ENCODE measurements at regions not wholly inside any gene's neighbourhood (a gene's known extent, or its start where the extent isn't known, plus 50 kb on each side); places are given as distances from the start of the nearest gene placed in this dataset.
A peak's percentile ranks its signal among the peaks of the same experiment; 100 is the strongest.

DNA sequence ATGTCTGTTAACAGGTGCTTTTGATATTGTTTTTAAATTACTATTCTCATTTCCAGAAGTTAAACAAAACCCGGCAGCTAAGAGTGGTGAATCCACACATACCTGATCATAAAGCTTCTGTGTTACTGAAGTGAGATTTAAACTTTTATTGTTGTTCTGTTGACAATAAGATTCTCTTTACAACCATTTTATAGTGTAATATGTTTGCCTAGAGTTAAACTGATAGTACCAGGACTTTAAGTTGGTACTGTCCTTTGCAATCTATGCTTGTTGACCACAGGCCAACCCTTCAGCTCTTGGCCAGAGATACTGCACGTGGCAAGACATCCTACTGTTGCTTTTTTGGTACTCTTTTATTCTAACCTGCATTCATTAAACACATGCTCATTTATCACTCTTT, 806.2 kb downstream of the MTRR start:
- no peaks in the 10 kb centered on the region for H3K9me3 ChIP-seq (replicated peaks; ENCODE audit: control insufficient read depth, low read depth, low read length)
- H3K4me1 ChIP-seq (ENCODE audit: control insufficient read depth, insufficient read depth, low read length): no peaks in the 10 kb centered on the region
- H3K36me3 ChIP-seq (ENCODE audit: control insufficient read depth, insufficient read depth, low read length): no peaks in the 10 kb centered on the region
- no peaks in the 10 kb centered on the region for H3K27me3 ChIP-seq (ENCODE audit: control insufficient read depth, insufficient read depth, low read length)
- 60% methylated on average over 1 of the region's 2 CpGs for WGBS (ENCODE audit: insufficient coverage)
- no peak overlapping the region for H3K4me3 ChIP-seq (ENCODE audit: low read length)
- H3K27ac ChIP-seq (ENCODE audit: low read length): no peak overlapping the region
- DNase-seq: no peak

DNA sequence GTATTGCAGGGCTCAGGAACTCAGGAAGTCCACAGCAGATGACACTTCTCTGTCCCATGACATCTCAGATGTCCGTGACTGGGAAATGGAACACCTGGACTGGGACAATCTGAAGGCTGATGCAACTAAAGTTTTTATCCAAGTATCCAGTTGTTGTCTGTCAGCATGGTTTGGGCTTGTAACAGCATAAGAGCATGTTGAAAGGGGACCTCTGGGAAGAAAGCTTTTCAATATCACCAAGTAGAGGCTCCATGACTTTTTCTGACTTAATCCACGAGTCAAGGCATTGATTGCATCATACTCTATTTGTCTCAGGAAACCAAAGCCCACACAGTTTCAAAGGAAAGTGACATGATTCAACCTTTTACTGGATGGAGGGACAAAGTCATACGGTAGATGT, 807.7 kb downstream of the MTRR start:
- Histone ChIP-seq H3K9me3 (replicated peaks; ENCODE audit: control insufficient read depth, low read depth, low read length) (no peaks in the 10 kb centered on the region), H3K4me1 (ENCODE audit: control insufficient read depth, insufficient read depth, low read length) (no peaks in the 10 kb centered on the region), H3K27me3 (ENCODE audit: control insufficient read depth, insufficient read depth, low read length) (no peaks in the 10 kb centered on the region), H3K36me3 (ENCODE audit: control insufficient read depth, insufficient read depth, low read length) (no peaks in the 10 kb centered on the region), H3K4me3 (ENCODE audit: low read length) (no peak overlapping the region), H3K27ac (ENCODE audit: low read length) (no peak overlapping the region)
- 63% methylated on average over 1 of the region's 3 CpGs for WGBS (ENCODE audit: insufficient coverage)
- no peak for DNase-seq

GRCh38 chr5:8682381-8682780, 813.4 kb downstream of the MTRR start:
- H3K27me3 ChIP-seq (ENCODE audit: control insufficient read depth, insufficient read depth, low read length): no peaks in the 10 kb centered on the region
- no peaks in the 10 kb centered on the region for H3K4me1 ChIP-seq (ENCODE audit: control insufficient read depth, insufficient read depth, low read length)
- no peak for DNase-seq
- no CpG with 5 or more reads among the region's 3 CpGs for WGBS (ENCODE audit: insufficient coverage)
- no peaks in the 10 kb centered on the region for H3K9me3 ChIP-seq (replicated peaks; ENCODE audit: control insufficient read depth, low read depth, low read length)
- H3K4me3 ChIP-seq (ENCODE audit: low read length): no peak overlapping the region
- no peaks in the 10 kb centered on the region for H3K36me3 ChIP-seq (ENCODE audit: control insufficient read depth, insufficient read depth, low read length)
- no peak overlapping the region for H3K27ac ChIP-seq (ENCODE audit: low read length)

GRCh38 chr5:8683496-8683895, 814.5 kb downstream of the MTRR start:
- Histone ChIP-seq H3K27me3 (ENCODE audit: control insufficient read depth, insufficient read depth, low read length) (no peaks in the 10 kb centered on the region), H3K9me3 (replicated peaks; ENCODE audit: control insufficient read depth, low read depth, low read length) (no peaks in the 10 kb centered on the region), H3K27ac (ENCODE audit: low read length) (no peak overlapping the region), H3K4me3 (ENCODE audit: low read length) (no peak overlapping the region), H3K36me3 (ENCODE audit: control insufficient read depth, insufficient read depth, low read length) (no peaks in the 10 kb centered on the region), H3K4me1 (ENCODE audit: control insufficient read depth, insufficient read depth, low read length) (no peaks in the 10 kb centered on the region)
- no CpG with 5 or more reads among the region's 2 CpGs for WGBS (ENCODE audit: insufficient coverage)
- no peak for DNase-seq

GRCh38 chr5:8685704-8686103, 816.8 kb downstream of the MTRR start:
- Histone ChIP-seq H3K27ac (ENCODE audit: low read length) (no peak overlapping the region), H3K27me3 (ENCODE audit: control insufficient read depth, insufficient read depth, low read length) (no peaks in the 10 kb centered on the region), H3K9me3 (replicated peaks; ENCODE audit: control insufficient read depth, low read depth, low read length) (no peaks in the 10 kb centered on the region), H3K36me3 (ENCODE audit: control insufficient read depth, insufficient read depth, low read length) (no peaks in the 10 kb centered on the region), H3K4me3 (ENCODE audit: low read length) (no peak overlapping the region), H3K4me1 (ENCODE audit: control insufficient read depth, insufficient read depth, low read length) (no peaks in the 10 kb centered on the region)
- DNase-seq: peak; percentile 11
- WGBS (ENCODE audit: insufficient coverage): no CpG with 5 or more reads among the region's 2 CpGs

- H3K9me3 ChIP-seq (replicated peaks; ENCODE audit: control insufficient read depth, low read depth, low read length): no peaks in the 10 kb centered on the region
- H3K4me3 ChIP-seq (ENCODE audit: low read length): no peak overlapping the region
- WGBS (ENCODE audit: insufficient coverage): no CpG with 5 or more reads among the region's 2 CpGs
- no peak overlapping the region for H3K27ac ChIP-seq (ENCODE audit: low read length)
- peak; percentile 62 for DNase-seq
- H3K4me1 ChIP-seq (ENCODE audit: control insufficient read depth, insufficient read depth, low read length): no peaks in the 10 kb centered on the region
- no peaks in the 10 kb centered on the region for H3K36me3 ChIP-seq (ENCODE audit: control insufficient read depth, insufficient read depth, low read length)
- H3K27me3 ChIP-seq (ENCODE audit: control insufficient read depth, insufficient read depth, low read length): no peaks in the 10 kb centered on the region
Measured at GRCh38 chr5:8686707-8687106, 817.8 kb downstream of the MTRR start.

DNA sequence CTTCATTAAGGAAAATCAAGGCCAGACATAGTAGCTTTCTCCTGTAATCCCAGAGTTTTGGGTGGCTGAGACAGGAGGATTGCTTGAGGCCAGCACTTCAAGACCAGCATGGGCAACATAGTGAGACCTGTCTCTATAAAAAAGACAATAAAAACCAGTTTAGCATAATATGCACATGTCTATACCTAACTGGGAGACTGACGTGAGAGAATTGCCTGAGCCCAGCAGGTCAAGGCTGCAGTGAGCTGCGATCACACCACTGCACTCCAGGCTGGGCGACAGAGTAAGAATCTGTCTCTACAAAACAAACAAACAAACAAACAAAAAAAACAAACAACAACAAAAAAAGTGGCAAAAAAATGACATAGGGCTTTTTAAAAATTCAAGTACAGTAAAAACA, 820.8 kb downstream of the MTRR start:
- 83% methylated on average over 2 of the region's 3 CpGs for WGBS (ENCODE audit: insufficient coverage)
- Histone ChIP-seq H3K9me3 (replicated peaks; ENCODE audit: control insufficient read depth, low read depth, low read length) (no peaks in the 10 kb centered on the region), H3K36me3 (ENCODE audit: control insufficient read depth, insufficient read depth, low read length) (no peaks in the 10 kb centered on the region), H3K27ac (ENCODE audit: low read length) (no peak overlapping the region), H3K27me3 (ENCODE audit: control insufficient read depth, insufficient read depth, low read length) (no peaks in the 10 kb centered on the region), H3K4me3 (ENCODE audit: low read length) (no peak overlapping the region), H3K4me1 (ENCODE audit: control insufficient read depth, insufficient read depth, low read length) (no peaks in the 10 kb centered on the region)
- no peak for DNase-seq

DNA sequence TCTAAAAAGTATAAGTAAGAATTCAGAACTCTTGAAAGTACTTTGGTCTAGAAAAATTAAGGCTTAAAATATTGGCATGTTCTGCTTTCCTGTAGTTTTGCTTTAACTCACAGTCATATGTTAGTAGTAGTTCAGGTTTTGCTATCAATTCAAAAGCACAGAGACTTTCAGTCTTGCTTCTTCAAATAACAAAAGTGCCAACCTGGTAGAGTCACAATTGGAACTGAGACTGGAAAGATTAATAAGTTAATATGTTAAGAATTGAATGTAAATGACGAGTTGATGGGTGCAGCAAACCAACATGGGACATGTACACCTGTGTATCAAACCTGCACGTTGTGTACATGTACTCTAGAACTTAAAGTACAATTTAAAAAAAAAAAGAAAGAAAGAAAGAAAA, 822.3 kb downstream of the MTRR start:
- no peak overlapping the region for H3K27ac ChIP-seq (ENCODE audit: low read length)
- no peaks in the 10 kb centered on the region for H3K9me3 ChIP-seq (replicated peaks; ENCODE audit: control insufficient read depth, low read depth, low read length)
- H3K36me3 ChIP-seq (ENCODE audit: control insufficient read depth, insufficient read depth, low read length): no peaks in the 10 kb centered on the region
- no peak overlapping the region for H3K4me3 ChIP-seq (ENCODE audit: low read length)
- WGBS (ENCODE audit: insufficient coverage): no CpG with 5 or more reads among the region's 2 CpGs
- H3K4me1 ChIP-seq (ENCODE audit: control insufficient read depth, insufficient read depth, low read length): peaks cover 3% of the 10 kb centered on the region
- no peak for DNase-seq
- no peaks in the 10 kb centered on the region for H3K27me3 ChIP-seq (ENCODE audit: control insufficient read depth, insufficient read depth, low read length)

- no CpG with 5 or more reads among the region's 1 CpG for WGBS (ENCODE audit: insufficient coverage)
- no peak overlapping the region for H3K4me3 ChIP-seq (ENCODE audit: low read length)
- no peaks in the 10 kb centered on the region for H3K9me3 ChIP-seq (replicated peaks; ENCODE audit: control insufficient read depth, low read depth, low read length)
- no peaks in the 10 kb centered on the region for H3K36me3 ChIP-seq (ENCODE audit: control insufficient read depth, insufficient read depth, low read length)
- H3K27ac ChIP-seq (ENCODE audit: low read length): no peak overlapping the region
- no peaks in the 10 kb centered on the region for H3K27me3 ChIP-seq (ENCODE audit: control insufficient read depth, insufficient read depth, low read length)
- DNase-seq: no peak
- peaks cover 3% of the 10 kb centered on the region for H3K4me1 ChIP-seq (ENCODE audit: control insufficient read depth, insufficient read depth, low read length)
Measured at GRCh38 chr5:8693341-8693844, 824.4 kb downstream of the MTRR start.

GRCh38 chr5:8694545-8694944, 825.6 kb downstream of the MTRR start:
- Histone ChIP-seq H3K4me1 (ENCODE audit: control insufficient read depth, insufficient read depth, low read length) (peaks cover 3% of the 10 kb centered on the region), H3K36me3 (ENCODE audit: control insufficient read depth, insufficient read depth, low read length) (no peaks in the 10 kb centered on the region), H3K27me3 (ENCODE audit: control insufficient read depth, insufficient read depth, low read length) (no peaks in the 10 kb centered on the region), H3K9me3 (replicated peaks; ENCODE audit: control insufficient read depth, low read depth, low read length) (no peaks in the 10 kb centered on the region), H3K4me3 (ENCODE audit: low read length) (no peak overlapping the region), H3K27ac (ENCODE audit: low read length) (no peak overlapping the region)
- no CpG with 5 or more reads among the region's 3 CpGs for WGBS (ENCODE audit: insufficient coverage)
- DNase-seq: peak; percentile 3

Data from muscle of leg (tissue), 3 donors.